Mesothelial cell of epicardium (in vitro differentiated cells): ENCODE measurements at regions not wholly inside any gene's neighbourhood (a gene's known extent, or its start where the extent isn't known, plus 50 kb on each side); places are given as distances from the start of the nearest gene placed in this dataset.

ENCODE experiments used
- DNase-seq, 2 experiments: peaks; one replicate each; pipeline ENCODE4 v3.0.0; 2021; ENCODE audit warnings: low spot score in 2 of 2; ENCODE audit not compliant: unreplicated experiment in 2 of 2
- H3K27ac Mint-ChIP-seq: 2 replicates; pipeline ENCODE4 v1.8.0; 2021; ENCODE audit warnings: mixed read lengths
- H3K27me3 Mint-ChIP-seq: 2 replicates; pipeline ENCODE4 v1.8.0; 2021; ENCODE audit warnings: low read depth, mixed read lengths
- H3K36me3 Mint-ChIP-seq: 2 replicates; pipeline ENCODE4 v1.8.0; 2021; ENCODE audit warnings: mixed read lengths
- H3K4me1 Mint-ChIP-seq: 2 replicates; pipeline ENCODE4 v1.8.0; 2021; ENCODE audit warnings: mixed read lengths
- H3K4me3 Mint-ChIP-seq: 2 replicates; pipeline ENCODE4 v1.8.0; 2021; ENCODE audit warnings: mild to moderate bottlenecking, moderate library complexity, mixed read lengths
- H3K9me3 Mint-ChIP-seq: 2 replicates; pipeline ENCODE4 v1.8.0; 2021; ENCODE audit warnings: mixed read lengths
- CTCF ChIP-seq: fragments of 200-600 bp; sonication (generic); IDR thresholded peaks from one replicate; pipeline ENCODE4 v1.5.0; 2021; ENCODE audit warnings: antibody characterized with exemption; ENCODE audit not compliant: unreplicated experiment

GRCh38 chr4:71932941-71933340, 98.9 kb upstream of the NPFFR2 start:
- TF ChIP-seq CTCF = no peak
- H3K4me1 Mint-ChIP-seq = no peaks in the 10 kb centered on the region
- H3K27me3 Mint-ChIP-seq = no peaks in the 10 kb centered on the region
- H3K4me3 Mint-ChIP-seq = no peak overlapping the region
- H3K36me3 Mint-ChIP-seq = no peaks in the 10 kb centered on the region
- no peaks in the 10 kb centered on the region for H3K9me3 Mint-ChIP-seq
- H3K27ac Mint-ChIP-seq = no peak overlapping the region
- DNase-seq = no peak

GRCh38 chr4:71938776-71939175, 93.0 kb upstream of the NPFFR2 start:
- no peaks in the 10 kb centered on the region for H3K36me3 Mint-ChIP-seq
- H3K4me3 Mint-ChIP-seq = no peak overlapping the region
- no peak for TF ChIP-seq CTCF
- DNase-seq = no peak
- H3K27ac Mint-ChIP-seq = no peak overlapping the region
- peaks cover 2% of the 10 kb centered on the region for H3K9me3 Mint-ChIP-seq
- no peaks in the 10 kb centered on the region for H3K27me3 Mint-ChIP-seq
- H3K4me1 Mint-ChIP-seq = no peaks in the 10 kb centered on the region

GRCh38 chr4:71941001-71941400, 90.8 kb upstream of the NPFFR2 start:
- H3K27me3 Mint-ChIP-seq = no peaks in the 10 kb centered on the region
- no peaks in the 10 kb centered on the region for H3K36me3 Mint-ChIP-seq
- H3K4me3 Mint-ChIP-seq = no peak overlapping the region
- DNase-seq = no peak
- TF ChIP-seq CTCF = peak; percentile 28
- H3K27ac Mint-ChIP-seq = no peak overlapping the region
- H3K9me3 Mint-ChIP-seq = peaks cover 17% of the 10 kb centered on the region
- no peaks in the 10 kb centered on the region for H3K4me1 Mint-ChIP-seq

- Mint-ChIP-seq H3K4me1 (no peaks in the 10 kb centered on the region), H3K36me3 (no peaks in the 10 kb centered on the region), H3K9me3 (peaks cover 39% of the 10 kb centered on the region), H3K27ac (no peak overlapping the region), H3K4me3 (no peak overlapping the region), H3K27me3 (no peaks in the 10 kb centered on the region)
- no peak for TF ChIP-seq CTCF
- DNase-seq = no peak
Observed at GRCh38 chr4:71944956-71945355, 86.8 kb upstream of the NPFFR2 start.

- H3K27ac Mint-ChIP-seq = no peak overlapping the region
- no peaks in the 10 kb centered on the region for H3K27me3 Mint-ChIP-seq
- no peaks in the 10 kb centered on the region for H3K36me3 Mint-ChIP-seq
- peaks cover 45% of the 10 kb centered on the region for H3K9me3 Mint-ChIP-seq
- TF ChIP-seq CTCF = no peak
- H3K4me1 Mint-ChIP-seq = no peaks in the 10 kb centered on the region
- no peak for DNase-seq
- no peak overlapping the region for H3K4me3 Mint-ChIP-seq
Observed at GRCh38 chr4:71945791-71946190, 86.0 kb upstream of the NPFFR2 start.

GRCh38 chr4:71958978-71959377, 72.8 kb upstream of the NPFFR2 start:
- H3K9me3 Mint-ChIP-seq = peaks cover 11% of the 10 kb centered on the region
- H3K27me3 Mint-ChIP-seq = no peaks in the 10 kb centered on the region
- no peak overlapping the region for H3K27ac Mint-ChIP-seq
- no peaks in the 10 kb centered on the region for H3K36me3 Mint-ChIP-seq
- no peak overlapping the region for H3K4me3 Mint-ChIP-seq
- no peaks in the 10 kb centered on the region for H3K4me1 Mint-ChIP-seq
- no peak for TF ChIP-seq CTCF
- DNase-seq = no peak
